ENCODE measurements at regions not wholly inside any gene's neighbourhood (a gene's known extent, or its start where the extent isn't known, plus 50 kb on each side); places are given as distances from the start of the nearest gene placed in this dataset.

DNA sequence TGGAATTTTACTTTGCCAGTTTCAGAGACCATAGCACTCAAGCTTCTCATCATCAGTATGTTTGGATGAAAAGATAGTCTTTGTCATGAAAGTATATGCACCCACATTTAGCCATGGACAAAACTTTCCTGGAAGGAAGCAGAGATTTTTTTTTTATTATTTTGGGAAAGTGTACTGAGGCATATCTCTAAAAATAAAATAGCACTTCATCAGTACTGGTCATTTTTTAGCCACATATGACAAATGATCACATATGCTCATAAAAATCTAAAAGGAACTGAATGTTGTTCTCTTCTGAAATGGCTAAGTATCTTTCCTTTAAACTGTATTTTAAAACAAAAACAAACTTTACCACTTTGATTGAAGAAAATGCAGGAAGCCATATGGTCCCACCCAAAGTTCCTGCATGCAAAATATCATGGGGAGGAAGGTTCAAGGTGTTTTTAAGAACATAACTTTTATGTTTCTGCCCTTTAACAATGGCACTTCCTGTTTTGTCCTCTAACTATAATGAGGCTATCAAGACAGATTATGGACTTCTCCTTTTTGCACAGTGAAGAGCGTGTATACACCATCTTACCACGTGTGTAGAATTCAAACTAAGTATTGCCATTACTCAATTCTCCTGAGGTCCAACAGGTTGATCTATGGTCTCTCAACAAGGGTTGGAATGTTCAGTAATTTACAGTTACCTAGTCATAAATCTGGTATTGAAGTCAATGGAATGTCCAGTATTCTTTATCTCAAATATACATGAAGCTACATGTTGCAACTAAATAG lies 77.1 kb upstream of the SLC39A10 start:
- no peak for TF ChIP-seq CTCF (conservative IDR thresholded peaks at IDR 0.05; ENCODE audit: low read depth, low read length)
- TF ChIP-seq EZH2 (IDR thresholded peaks at IDR 0.05; ENCODE audit: low read length, unreplicated experiment): no peak
- no peak for TF ChIP-seq EZH2phosphoT487 (IDR thresholded peaks at IDR 0.05; ENCODE audit: borderline replicate concordance, low read length)
